Lower leg skin (tissue), 4 donors: ENCODE measurements at regions not wholly inside any gene's neighbourhood (a gene's known extent, or its start where the extent isn't known, plus 50 kb on each side); places are given as distances from the start of the nearest gene placed in this dataset.

Experiments used
- DNase-seq, 2 donors: peaks; one replicate each; pipeline ENCODE4 v3.0.0-alpha.2; 2019; ENCODE audit warnings: low spot score in 2 of 2
- H3K4me3 ChIP-seq: fragments of 200-600 bp; sonication (generic); 2 replicates; pipeline ENCODE4 v1.5.1; 2017; ENCODE audit warnings: mild to moderate bottlenecking, low read depth; ENCODE audit not compliant: poor library complexity, severe bottlenecking
- CTCF ChIP-seq, 3 donors: fragments of 450-650 bp; IDR thresholded peaks; one replicate each; pipeline ENCODE4 v1.5.1; 2016; ENCODE audit warnings: antibody characterized with exemption in 3 of 3, mild to moderate bottlenecking in 3 of 3, moderate library complexity in 2 of 3
- POLR2A ChIP-seq, 2 donors: fragments of 450-650 bp; IDR thresholded peaks; one replicate each; pipeline ENCODE4 v1.6.1; 2016 to 2017; ENCODE audit warnings: antibody characterized with exemption in 2 of 2, mild to moderate bottlenecking in 1 of 2, moderate library complexity in 1 of 2
- WGBS, 2 donors: methylation state at CpG; one replicate each; pipeline ENCODE4 v1.1.5; 2018; 5-methylcytosine and 5-hydroxymethylcytosine counted together
- intact Hi-C: fragments of 100-400 bp; cut with DNase I; formaldehyde crosslinking; loops from one replicate; pipeline ENCODE4 v1.15.0; 2023; ENCODE audit warnings: low total_unique reads

- intact Hi-C loops = no loop called here
- DNase-seq = no peak
- no peak overlapping the region for H3K4me3 ChIP-seq
- no peak for TF ChIP-seq CTCF (IDR thresholded peaks at IDR 0.05)
Observed at GRCh38 chr12:46435625-46436024, 63.1 kb upstream of the SLC38A2 start.

- DNase-seq = no peak
Observed at GRCh38 chr12:46435029-46435428, 62.5 kb upstream of the SLC38A2 start.

GRCh38 chr12:46433829-46434228, 61.3 kb upstream of the SLC38A2 start:
- WGBS, 2 donors = 59 to 82% methylated on average over 3 of the region's 3 CpGs
- intact Hi-C loops = no loop called here
- TF ChIP-seq CTCF (IDR thresholded peaks at IDR 0.05) (no peak), POLR2A (IDR thresholded peaks at IDR 0.05) (no peak)
- no peak for DNase-seq
- H3K4me3 ChIP-seq = no peak overlapping the region

More at GRCh38 chr12:46435029-46435428, 62.5 kb upstream of the SLC38A2 start:
- no peak for TF ChIP-seq CTCF (IDR thresholded peaks at IDR 0.05)
- no peak for TF ChIP-seq POLR2A (IDR thresholded peaks at IDR 0.05)
- no peak overlapping the region for H3K4me3 ChIP-seq
- intact Hi-C loops = no loop called here

- H3K4me3 ChIP-seq = no peak overlapping the region
- no peak for DNase-seq
- 79 to 88% methylated on average over 6 of the region's 6 CpGs for WGBS, 2 donors
- TF ChIP-seq CTCF (IDR thresholded peaks at IDR 0.05) (no peak), POLR2A (IDR thresholded peaks at IDR 0.05) (no peak)
- intact Hi-C loops = no loop called here
Observed at GRCh38 chr12:46432325-46432724, 59.8 kb upstream of the SLC38A2 start.

GRCh38 chr12:46430340-46430948, 57.9 kb upstream of the SLC38A2 start:
- 44 to 56% methylated on average over 2 of the region's 2 CpGs for WGBS, 2 donors
- TF ChIP-seq CTCF (IDR thresholded peaks at IDR 0.05) = no peak
- no peak for TF ChIP-seq POLR2A (IDR thresholded peaks at IDR 0.05)
- intact Hi-C loops = no loop called here
- no peak overlapping the region for H3K4me3 ChIP-seq
- DNase-seq = no peak
